Esophagus (tissue), 2 donors: ENCODE measurements at regions not wholly inside any gene's neighbourhood (a gene's known extent, or its start where the extent isn't known, plus 50 kb on each side); places are given as distances from the start of the nearest gene placed in this dataset.

Source experiments
- H3K27ac ChIP-seq, 2 donors: one replicate each; pipeline ENCODE4 v1.5.1; 2013; ENCODE audit warnings: low read depth in 2 of 2, mild to moderate bottlenecking in 2 of 2, inconsistent platforms in 1 of 2, low read length in 1 of 2, moderate library complexity in 1 of 2
- H3K27me3 ChIP-seq, 2 donors: one replicate each; pipeline ENCODE4 v1.6.1; 2013; ENCODE audit warnings: low read length in 2 of 2, control low read depth in 1 of 2, mild to moderate bottlenecking in 1 of 2; ENCODE audit not compliant: insufficient read depth in 2 of 2, control insufficient read depth in 1 of 2
- H3K36me3 ChIP-seq, 2 donors: one replicate each; pipeline ENCODE4 v1.6.1; 2013; ENCODE audit warnings: low read length in 1 of 2; ENCODE audit not compliant: control insufficient read depth in 2 of 2, insufficient read depth in 2 of 2
- H3K4me1 ChIP-seq, 2 donors: one replicate each; pipeline ENCODE4 v1.6.1; 2013; ENCODE audit warnings: low read length in 1 of 2; ENCODE audit not compliant: control insufficient read depth in 2 of 2, insufficient read depth in 2 of 2
- H3K4me3 ChIP-seq, 2 donors: one replicate each; pipeline ENCODE4 v1.5.1; 2013; ENCODE audit warnings: low read length in 2 of 2, mild to moderate bottlenecking in 2 of 2, low read depth in 1 of 2, moderate library complexity in 1 of 2
- H3K9me3 ChIP-seq, 2 donors: one replicate each; pipeline ENCODE4 v1.6.1; 2013; ENCODE audit warnings: mild to moderate bottlenecking in 2 of 2, low read depth in 1 of 2, low read length in 1 of 2, moderate library complexity in 1 of 2; ENCODE audit not compliant: control insufficient read depth in 2 of 2, insufficient read depth in 1 of 2
- WGBS, 2 donors: extraction: QIAGEN DNeasy Blood & Tissue Kit; methylation state at CpG; one replicate each; pipeline ENCODE4 v1.1.7; 2013; 5-methylcytosine and 5-hydroxymethylcytosine counted together
- donor health status: healthy with polysubstance abuse.
- donor health status: Bipolar disorder and iron deficiency.

GRCh38 chr2:200013906-200014305 lies 58.5 kb downstream of the MAIP1 start:
- 94 to 95% methylated on average over 3 of the region's 3 CpGs for WGBS, 2 donors
- H3K36me3 ChIP-seq, result no peaks in the 10 kb centered on the region
- H3K4me1 ChIP-seq, result no peaks in the 10 kb centered on the region
- no peaks in the 10 kb centered on the region for H3K9me3 ChIP-seq
- H3K27ac ChIP-seq, result no peak overlapping the region
- H3K4me3 ChIP-seq, result no peak overlapping the region
- H3K27me3 ChIP-seq, result no peaks in the 10 kb centered on the region

GRCh38 chr2:200021449-200022114 lies 66.2 kb downstream of the MAIP1 start:
- Histone ChIP-seq H3K4me3 (no peak overlapping the region), H3K4me1 (no peaks in the 10 kb centered on the region), H3K27me3 (no peaks in the 10 kb centered on the region), H3K36me3 (no peaks in the 10 kb centered on the region), H3K9me3 (no peaks in the 10 kb centered on the region), H3K27ac (no peak overlapping the region)
- WGBS, 2 donors, result 74 to 75% methylated on average over 5 of the region's 5 CpGs

- no peaks in the 10 kb centered on the region for H3K36me3 ChIP-seq
- no peaks in the 10 kb centered on the region for H3K4me1 ChIP-seq
- no peaks in the 10 kb centered on the region for H3K27me3 ChIP-seq
- no peak overlapping the region for H3K27ac ChIP-seq
- WGBS, 2 donors, result 80 to 93% methylated on average over 2 of the region's 2 CpGs
- no peaks in the 10 kb centered on the region for H3K9me3 ChIP-seq
- no peak overlapping the region for H3K4me3 ChIP-seq
Measured at GRCh38 chr2:200022511-200022910, 67.1 kb downstream of the MAIP1 start.

- Histone ChIP-seq H3K27ac (no peak overlapping the region), H3K9me3 (no peaks in the 10 kb centered on the region), H3K4me3 (no peak overlapping the region), H3K27me3 (no peaks in the 10 kb centered on the region), H3K4me1 (no peaks in the 10 kb centered on the region), H3K36me3 (no peaks in the 10 kb centered on the region)
- 89 to 93% methylated on average over 1 of the region's 1 CpG for WGBS, 2 donors
Measured at GRCh38 chr2:200023570-200023969, 68.2 kb downstream of the MAIP1 start.

GRCh38 chr2:200025717-200026116 lies 70.3 kb downstream of the MAIP1 start:
- WGBS, 2 donors, result 56 to 59% methylated on average over 2 of the region's 2 CpGs
- no peaks in the 10 kb centered on the region for H3K4me1 ChIP-seq
- H3K36me3 ChIP-seq, result no peaks in the 10 kb centered on the region
- H3K9me3 ChIP-seq, result no peaks in the 10 kb centered on the region
- no peaks in the 10 kb centered on the region for H3K27me3 ChIP-seq
- H3K27ac ChIP-seq, result no peak overlapping the region
- no peak overlapping the region for H3K4me3 ChIP-seq

- Histone ChIP-seq H3K27me3 (no peaks in the 10 kb centered on the region), H3K36me3 (no peaks in the 10 kb centered on the region), H3K4me3 (no peak overlapping the region), H3K4me1 (no peaks in the 10 kb centered on the region), H3K9me3 (no peaks in the 10 kb centered on the region), H3K27ac (no peak overlapping the region)
- WGBS, 2 donors, result 76 to 77% methylated on average over 7 of the region's 7 CpGs
Measured at GRCh38 chr2:200026332-200027230, 71.2 kb downstream of the MAIP1 start.

- no peaks in the 10 kb centered on the region for H3K27me3 ChIP-seq
- WGBS, 2 donors, result 78 to 84% methylated on average over 1 of the region's 1 CpG
- H3K4me1 ChIP-seq, result no peaks in the 10 kb centered on the region
- no peaks in the 10 kb centered on the region for H3K9me3 ChIP-seq
- no peak overlapping the region for H3K27ac ChIP-seq
- no peak overlapping the region for H3K4me3 ChIP-seq
- H3K36me3 ChIP-seq, result no peaks in the 10 kb centered on the region
Measured at GRCh38 chr2:200028998-200029397, 73.6 kb downstream of the MAIP1 start.

- no peak overlapping the region for H3K27ac ChIP-seq
- H3K4me3 ChIP-seq, result no peak overlapping the region
- H3K36me3 ChIP-seq, result no peaks in the 10 kb centered on the region
- no peaks in the 10 kb centered on the region for H3K4me1 ChIP-seq
- H3K9me3 ChIP-seq, result no peaks in the 10 kb centered on the region
- 88 to 100% methylated on average over 1 of the region's 1 CpG for WGBS, 2 donors
- no peaks in the 10 kb centered on the region for H3K27me3 ChIP-seq
Measured at GRCh38 chr2:200032895-200033294, 77.5 kb downstream of the MAIP1 start.

GRCh38 chr2:200033929-200034328 lies 78.5 kb downstream of the MAIP1 start:
- Histone ChIP-seq H3K36me3 (no peaks in the 10 kb centered on the region), H3K9me3 (no peaks in the 10 kb centered on the region), H3K27me3 (no peaks in the 10 kb centered on the region), H3K4me3 (no peak overlapping the region), H3K4me1 (no peaks in the 10 kb centered on the region), H3K27ac (no peak overlapping the region)
- 62 to 68% methylated on average over 3 of the region's 3 CpGs for WGBS, 2 donors

- no peak overlapping the region for H3K27ac ChIP-seq
- H3K4me3 ChIP-seq, result no peak overlapping the region
- no peaks in the 10 kb centered on the region for H3K4me1 ChIP-seq
- no peaks in the 10 kb centered on the region for H3K36me3 ChIP-seq
- H3K27me3 ChIP-seq, result no peaks in the 10 kb centered on the region
- no peaks in the 10 kb centered on the region for H3K9me3 ChIP-seq
Measured at GRCh38 chr2:200034816-200035215, 79.4 kb downstream of the MAIP1 start.
